GM20000 (cell line): ENCODE measurements at regions not wholly inside any gene's neighbourhood (a gene's known extent, or its start where the extent isn't known, plus 50 kb on each side); places are given as distances from the start of the nearest gene placed in this dataset.
"Not testable (repeated sequence)": the region's sequence is repeated elsewhere in the genome, so short reads cannot be mapped to it uniquely, and the experiment has no call there.

Experiments
- DNase-seq: peaks from one replicate; pipeline ENCODE4 v3.0.0; 2012; ENCODE audit warnings: low spot score
- TF ChIP-seq, protein P1 (sequence below): IDR thresholded peaks from 2 replicates; pipeline ENCODE4 v1.5.1; 2012; ENCODE audit warnings: mild to moderate bottlenecking, control low read depth; ENCODE audit errors: extremely low read depth, missing control alignments

DNA sequence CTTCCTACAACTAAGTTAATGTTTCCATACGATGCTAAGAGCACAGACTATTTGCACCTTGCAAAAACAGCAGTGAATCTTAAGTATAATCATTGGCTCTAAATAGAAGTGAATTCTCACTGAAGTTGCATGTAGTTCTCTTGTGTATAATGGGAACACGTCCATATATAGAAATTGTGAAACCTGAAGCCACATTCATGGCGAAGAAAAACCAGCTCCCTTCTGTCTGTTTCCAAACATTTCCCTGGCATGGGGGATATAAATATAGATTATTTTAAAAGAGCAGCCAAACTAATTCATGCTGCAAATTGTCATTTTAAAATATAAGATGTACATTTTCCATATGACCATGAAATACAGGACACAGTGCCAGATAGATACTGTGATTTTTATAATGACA, 71.1 kb downstream of the TRAM1L1 start:
- TF ChIP-seq, protein P1, sequence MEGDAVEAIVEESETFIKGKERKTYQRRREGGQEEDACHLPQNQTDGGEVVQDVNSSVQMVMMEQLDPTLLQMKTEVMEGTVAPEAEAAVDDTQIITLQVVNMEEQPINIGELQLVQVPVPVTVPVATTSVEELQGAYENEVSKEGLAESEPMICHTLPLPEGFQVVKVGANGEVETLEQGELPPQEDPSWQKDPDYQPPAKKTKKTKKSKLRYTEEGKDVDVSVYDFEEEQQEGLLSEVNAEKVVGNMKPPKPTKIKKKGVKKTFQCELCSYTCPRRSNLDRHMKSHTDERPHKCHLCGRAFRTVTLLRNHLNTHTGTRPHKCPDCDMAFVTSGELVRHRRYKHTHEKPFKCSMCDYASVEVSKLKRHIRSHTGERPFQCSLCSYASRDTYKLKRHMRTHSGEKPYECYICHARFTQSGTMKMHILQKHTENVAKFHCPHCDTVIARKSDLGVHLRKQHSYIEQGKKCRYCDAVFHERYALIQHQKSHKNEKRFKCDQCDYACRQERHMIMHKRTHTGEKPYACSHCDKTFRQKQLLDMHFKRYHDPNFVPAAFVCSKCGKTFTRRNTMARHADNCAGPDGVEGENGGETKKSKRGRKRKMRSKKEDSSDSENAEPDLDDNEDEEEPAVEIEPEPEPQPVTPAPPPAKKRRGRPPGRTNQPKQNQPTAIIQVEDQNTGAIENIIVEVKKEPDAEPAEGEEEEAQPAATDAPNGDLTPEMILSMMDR, result no peak
- DNase-seq, result no peak

GRCh38 chr4:117010671-117011070, 74.7 kb downstream of the TRAM1L1 start:
- TF ChIP-seq, protein P1, result no peak
- DNase-seq, result no peak

- TF ChIP-seq, protein P1, result no peak
- peak; percentile 4 for DNase-seq
Observed at GRCh38 chr4:117001077-117001476, 84.3 kb downstream of the TRAM1L1 start.

DNA sequence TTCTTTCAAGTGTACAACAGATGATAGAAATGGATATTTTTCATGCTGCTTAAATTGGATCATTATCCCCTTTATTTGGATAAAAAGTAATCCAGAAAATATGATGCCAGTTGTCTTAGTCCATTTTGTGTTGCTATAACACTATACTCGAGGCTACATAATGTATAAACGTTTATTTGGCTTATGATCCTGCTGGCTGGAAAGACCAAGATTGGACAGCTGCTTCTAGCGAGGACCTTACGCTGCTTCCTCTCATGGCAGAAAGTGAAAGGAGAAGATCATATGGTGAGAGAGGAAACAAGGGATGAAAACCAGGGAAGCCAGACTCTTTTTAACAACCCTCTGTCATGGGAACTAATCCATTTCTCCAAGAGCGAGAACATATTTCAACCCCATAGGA, 102.7 kb downstream of the TRAM1L1 start:
- no peak for DNase-seq
- TF ChIP-seq, protein P1, result no peak

- not testable (repeated sequence) for DNase-seq
Observed at GRCh38 chr4:116980436-116980835, 104.9 kb downstream of the TRAM1L1 start.

GRCh38 chr4:116959045-116959444, 126.3 kb downstream of the TRAM1L1 start:
- DNase-seq, result no peak
- TF ChIP-seq, protein P1, result no peak

DNA sequence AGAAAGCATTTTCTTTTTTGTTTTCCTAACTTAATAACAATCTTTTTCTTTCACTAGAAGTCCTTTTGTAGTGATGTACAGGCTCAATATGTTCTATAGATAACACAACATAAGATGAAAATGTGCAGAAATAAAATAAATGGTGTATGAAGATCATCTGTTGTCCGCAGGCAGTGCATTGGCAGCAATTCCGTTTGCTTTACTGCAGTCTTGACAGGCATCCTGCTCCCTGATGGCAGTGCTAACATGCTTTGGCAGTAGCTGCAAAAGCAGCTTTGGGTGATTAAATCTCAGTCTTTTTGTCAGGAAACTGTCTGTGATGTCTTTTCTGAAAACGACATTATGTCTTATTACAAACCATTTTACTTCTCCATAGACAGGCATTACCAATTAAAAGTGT, 131.4 kb downstream of the TRAM1L1 start:
- TF ChIP-seq, protein P1, result no peak
- no peak for DNase-seq

GRCh38 chr4:116952530-116953136, 132.7 kb downstream of the TRAM1L1 start:
- TF ChIP-seq, protein P1, result no peak
- DNase-seq, result no peak
